ENCODE measurements at regions not wholly inside any gene's neighbourhood (a gene's known extent, or its start where the extent isn't known, plus 50 kb on each side); places are given as distances from the start of the nearest gene placed in this dataset.
A peak's percentile ranks its signal among the peaks of the same experiment; 100 is the strongest.

GRCh38 chr4:15349965-15350364 lies 77.9 kb upstream of the C1QTNF7 start:
- DNase-seq (ENCODE audit: low spot score), result no peak
- in situ Hi-C loops (cut with HindIII; ENCODE audit: low sequenced_read_pairs), result no loop called here

GRCh38 chr4:15352524-15352923 lies 75.3 kb upstream of the C1QTNF7 start:
- DNase-seq (ENCODE audit: low spot score), result peak; percentile 95
- in situ Hi-C loops (cut with HindIII; ENCODE audit: low sequenced_read_pairs), result no loop called here

GRCh38 chr4:15353207-15353606 lies 74.6 kb upstream of the C1QTNF7 start:
- in situ Hi-C loops (cut with HindIII; ENCODE audit: low sequenced_read_pairs), result no loop called here
- DNase-seq (ENCODE audit: low spot score), result peak; percentile 18

GRCh38 chr4:15354371-15355297 lies 73.2 kb upstream of the C1QTNF7 start:
- in situ Hi-C loops (cut with HindIII; ENCODE audit: low sequenced_read_pairs), result no loop called here
- no peak for DNase-seq (ENCODE audit: low spot score)

- no peak for DNase-seq (ENCODE audit: low spot score)
- in situ Hi-C loops (cut with HindIII; ENCODE audit: low sequenced_read_pairs), result no loop called here
These were observed 66.3 kb upstream of the C1QTNF7 start for GRCh38 chr4:15361529-15361928.

- no peak for DNase-seq (ENCODE audit: low spot score)
- in situ Hi-C loops (cut with HindIII; ENCODE audit: low sequenced_read_pairs), result no loop called here
These were observed 65.3 kb upstream of the C1QTNF7 start for GRCh38 chr4:15362541-15362940.

- in situ Hi-C loops (cut with HindIII; ENCODE audit: low sequenced_read_pairs), result no loop called here
These were observed 63.6 kb upstream of the C1QTNF7 start for GRCh38 chr4:15364183-15364582.

GRCh38 chr4:15365641-15366040 lies 62.2 kb upstream of the C1QTNF7 start:
- DNase-seq (ENCODE audit: low spot score), result no peak
- in situ Hi-C loops (cut with HindIII; ENCODE audit: low sequenced_read_pairs), result no loop called here

More at GRCh38 chr4:15364183-15364582, 63.6 kb upstream of the C1QTNF7 start:
- no peak for DNase-seq (ENCODE audit: low spot score)

- DNase-seq (ENCODE audit: low spot score), result no peak
- in situ Hi-C loops (cut with HindIII; ENCODE audit: low sequenced_read_pairs), result no loop called here
These were observed 61.1 kb upstream of the C1QTNF7 start for GRCh38 chr4:15366721-15367120.

GRCh38 chr4:15368856-15369255 lies 59.0 kb upstream of the C1QTNF7 start:
- in situ Hi-C loops (cut with HindIII; ENCODE audit: low sequenced_read_pairs), result no loop called here
- no peak for DNase-seq (ENCODE audit: low spot score)

GRCh38 chr4:15370296-15370695 lies 57.5 kb upstream of the C1QTNF7 start:
- in situ Hi-C loops (cut with HindIII; ENCODE audit: low sequenced_read_pairs), result no loop called here
- no peak for DNase-seq (ENCODE audit: low spot score)

GRCh38 chr4:15373363-15373762 lies 54.5 kb upstream of the C1QTNF7 start:
- in situ Hi-C loops (cut with HindIII; ENCODE audit: low sequenced_read_pairs), result no loop called here
- no peak for DNase-seq (ENCODE audit: low spot score)

- in situ Hi-C loops (cut with HindIII; ENCODE audit: low sequenced_read_pairs), result no loop called here
- no peak for DNase-seq (ENCODE audit: low spot score)
These were observed 53.2 kb upstream of the C1QTNF7 start for GRCh38 chr4:15374656-15375055.

GRCh38 chr4:15375667-15376066 lies 52.2 kb upstream of the C1QTNF7 start:
- no peak for DNase-seq (ENCODE audit: low spot score)
- in situ Hi-C loops (cut with HindIII; ENCODE audit: low sequenced_read_pairs), result no loop called here

- in situ Hi-C loops (cut with HindIII; ENCODE audit: low sequenced_read_pairs), result no loop called here
- DNase-seq (ENCODE audit: low spot score), result no peak
These were observed 51.7 kb upstream of the C1QTNF7 start for GRCh38 chr4:15376145-15376544.

GRCh38 chr4:15376594-15376993 lies 51.2 kb upstream of the C1QTNF7 start:
- DNase-seq (ENCODE audit: low spot score), result no peak
- in situ Hi-C loops (cut with HindIII; ENCODE audit: low sequenced_read_pairs), result no loop called here
